Mucosa of descending colon (tissue), 3 donors: ENCODE measurements at regions not wholly inside any gene's neighbourhood (a gene's known extent, or its start where the extent isn't known, plus 50 kb on each side); places are given as distances from the start of the nearest gene placed in this dataset.
"Not testable (repeated sequence)": the region's sequence is repeated elsewhere in the genome, so short reads cannot be mapped to it uniquely, and the experiment has no call there.

Experiments
- ATAC-seq: fragments of 200-7000 bp; cut with Tn5 transposase; one replicate; pipeline ENCODE4 v1.9.1; 2020; ENCODE audit warnings: mild to moderate bottlenecking, moderate library complexity
- DNase-seq, 3 donors: peaks; one replicate each; pipeline ENCODE4 v3.0.0-alpha.2; 2020
- H3K36me3 ChIP-seq: fragments of 200-600 bp; one replicate; pipeline ENCODE4 v1.8.0; 2021; ENCODE audit warnings: low read depth, mild to moderate bottlenecking
- H3K4me1 ChIP-seq: fragments of 200-600 bp; one replicate; pipeline ENCODE4 v1.8.0; 2021; ENCODE audit warnings: low read depth, mild to moderate bottlenecking
- H3K4me3 ChIP-seq: fragments of 200-600 bp; one replicate; pipeline ENCODE4 v1.8.0; 2021; ENCODE audit warnings: mild to moderate bottlenecking
- H3K9me3 ChIP-seq: fragments of 200-600 bp; one replicate; pipeline ENCODE4 v1.8.0; 2021; ENCODE audit warnings: mild to moderate bottlenecking
- intact Hi-C, 2 donors: fragments of 100-400 bp; cut with DNase I in 1 of 2; cut with micrococcal nuclease in 1 of 2; formaldehyde crosslinking; loops; one replicate each; pipeline versions ENCODE4 v1.11.0 to v1.11.1; 2022; cut with DNase I, micrococcal nuclease
- TF ChIP-seq, protein P1 (sequence below): fragments of 200-600 bp; IDR thresholded peaks from one replicate; pipeline ENCODE4 v1.8.0; 2022; ENCODE audit warnings: antibody characterized with exemption, mild to moderate bottlenecking
- donor health status: DM: no; HTN: no; CAD: no; lungs with moderate emphysema.
- donor health status: DM: no; HTN: no; CAD: no.
- donor health status: DM: no; HTN: yes; CAD: no.

DNA sequence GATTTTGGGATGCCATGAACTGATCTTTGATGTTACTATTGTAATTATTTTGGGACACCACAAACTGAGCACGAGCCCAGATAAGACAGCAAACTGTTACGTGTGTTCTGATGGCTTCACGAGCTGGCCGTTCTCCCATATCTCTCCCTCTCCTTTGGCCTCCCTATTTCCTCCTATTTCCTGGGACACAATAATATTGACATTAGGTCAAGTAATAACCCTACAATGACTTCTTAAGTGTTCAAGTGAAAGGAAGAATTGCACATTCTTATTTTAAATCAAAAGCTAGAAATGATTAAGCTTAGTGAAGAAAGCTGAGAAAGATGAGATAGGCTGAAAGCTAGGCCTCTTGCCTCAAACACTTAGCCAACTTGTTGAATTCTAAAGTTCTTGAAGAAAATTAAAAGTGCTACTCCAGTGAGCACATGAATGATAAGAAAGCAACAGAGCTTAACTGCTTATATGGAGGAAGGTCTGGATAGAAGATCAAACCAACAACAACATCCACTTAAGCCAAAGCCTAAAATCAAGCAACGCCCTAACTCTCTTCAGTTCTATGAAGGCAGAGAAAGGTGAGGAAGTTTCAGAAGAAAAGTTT lies 247.1 kb downstream of the LRRC70 start:
- Histone ChIP-seq H3K4me1 (no peaks in the 10 kb centered on the region), H3K4me3 (no peak overlapping the region), H3K9me3 (no peaks in the 10 kb centered on the region), H3K36me3 (no peaks in the 10 kb centered on the region)
- DNase-seq, result no peak
- no peak for ATAC-seq
- intact Hi-C loops, result no loop called here
- TF ChIP-seq, protein P1, sequence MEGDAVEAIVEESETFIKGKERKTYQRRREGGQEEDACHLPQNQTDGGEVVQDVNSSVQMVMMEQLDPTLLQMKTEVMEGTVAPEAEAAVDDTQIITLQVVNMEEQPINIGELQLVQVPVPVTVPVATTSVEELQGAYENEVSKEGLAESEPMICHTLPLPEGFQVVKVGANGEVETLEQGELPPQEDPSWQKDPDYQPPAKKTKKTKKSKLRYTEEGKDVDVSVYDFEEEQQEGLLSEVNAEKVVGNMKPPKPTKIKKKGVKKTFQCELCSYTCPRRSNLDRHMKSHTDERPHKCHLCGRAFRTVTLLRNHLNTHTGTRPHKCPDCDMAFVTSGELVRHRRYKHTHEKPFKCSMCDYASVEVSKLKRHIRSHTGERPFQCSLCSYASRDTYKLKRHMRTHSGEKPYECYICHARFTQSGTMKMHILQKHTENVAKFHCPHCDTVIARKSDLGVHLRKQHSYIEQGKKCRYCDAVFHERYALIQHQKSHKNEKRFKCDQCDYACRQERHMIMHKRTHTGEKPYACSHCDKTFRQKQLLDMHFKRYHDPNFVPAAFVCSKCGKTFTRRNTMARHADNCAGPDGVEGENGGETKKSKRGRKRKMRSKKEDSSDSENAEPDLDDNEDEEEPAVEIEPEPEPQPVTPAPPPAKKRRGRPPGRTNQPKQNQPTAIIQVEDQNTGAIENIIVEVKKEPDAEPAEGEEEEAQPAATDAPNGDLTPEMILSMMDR, result no peak

- TF ChIP-seq, protein P1, result no peak
- H3K9me3 ChIP-seq, result no peaks in the 10 kb centered on the region
- H3K36me3 ChIP-seq, result no peaks in the 10 kb centered on the region
- DNase-seq (no peak), ATAC-seq (no peak)
- H3K4me1 ChIP-seq, result no peaks in the 10 kb centered on the region
- H3K4me3 ChIP-seq, result no peak overlapping the region
- intact Hi-C loops, result no loop called here
Observed at GRCh38 chr5:62824936-62825335, 246.3 kb downstream of the LRRC70 start.

DNA sequence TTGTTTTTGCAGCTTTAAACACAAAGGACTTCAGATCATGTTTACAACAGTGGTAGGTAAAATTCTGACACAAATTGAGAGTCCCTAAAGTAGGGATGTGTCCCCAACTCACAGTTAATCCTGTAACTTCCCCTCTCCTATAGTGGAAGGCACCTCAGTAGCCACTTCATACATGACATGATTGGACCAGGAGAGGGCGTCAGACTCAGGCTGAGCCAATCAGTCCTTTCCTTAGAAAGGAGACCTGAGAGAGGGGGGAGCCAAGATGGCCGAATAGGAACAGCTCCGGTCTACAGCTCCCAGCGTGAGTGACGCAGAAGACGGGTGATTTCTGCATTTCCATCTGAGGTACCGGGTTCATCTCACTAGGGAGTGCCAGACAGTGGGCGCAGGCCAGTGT lies 238.4 kb downstream of the LRRC70 start:
- H3K36me3 ChIP-seq, H3K4me1 ChIP-seq, DNase-seq, H3K9me3 ChIP-seq, ATAC-seq, H3K4me3 ChIP-seq, intact Hi-C loops: not testable (repeated sequence)

- intact Hi-C loops, result no loop called here
- Histone ChIP-seq H3K4me1 (no peaks in the 10 kb centered on the region), H3K9me3 (no peaks in the 10 kb centered on the region)
Observed at GRCh38 chr5:62814991-62815390, 236.4 kb downstream of the LRRC70 start.

DNA sequence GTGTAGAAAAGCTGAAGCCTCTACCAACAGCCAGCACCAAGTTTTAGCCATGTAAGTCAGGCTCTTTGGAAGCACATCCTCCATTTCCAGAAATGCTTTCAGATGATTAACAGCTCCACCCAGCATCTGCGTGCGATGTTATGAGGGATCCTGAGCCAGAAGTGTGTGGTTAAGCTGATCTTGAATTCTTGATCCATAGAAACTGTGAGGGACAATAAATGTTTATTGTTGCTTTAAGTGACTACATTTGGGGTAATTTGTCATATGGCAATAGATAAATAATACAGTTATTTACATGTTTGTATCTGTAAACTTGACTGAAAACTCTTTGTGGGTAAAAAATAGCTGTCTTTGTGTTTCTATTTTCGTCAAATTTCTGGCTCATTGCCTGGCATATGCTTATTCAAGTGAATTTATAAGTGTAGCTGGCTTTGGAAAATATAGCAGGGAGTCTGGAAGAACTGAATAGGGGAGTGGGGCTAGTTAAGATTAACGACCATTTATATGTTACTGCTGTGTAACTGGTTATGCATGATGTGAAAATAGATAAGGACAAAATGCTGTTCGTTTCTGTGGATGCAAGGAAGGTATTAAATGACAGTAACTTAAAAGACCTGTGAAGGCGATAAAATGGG lies 234.1 kb downstream of the LRRC70 start:
- Histone ChIP-seq H3K9me3 (no peaks in the 10 kb centered on the region), H3K4me3 (no peak overlapping the region), H3K4me1 (no peaks in the 10 kb centered on the region), H3K36me3 (no peaks in the 10 kb centered on the region)
- intact Hi-C loops, result no loop called here
- DNase-seq (no peak), ATAC-seq (no peak)
- TF ChIP-seq, protein P1, result no peak

More at GRCh38 chr5:62814991-62815390, 236.4 kb downstream of the LRRC70 start:
- Histone ChIP-seq H3K36me3 (no peaks in the 10 kb centered on the region), H3K4me3 (no peak overlapping the region)
- DNase-seq (no peak), ATAC-seq (no peak)
- TF ChIP-seq, protein P1, result no peak

- H3K36me3 ChIP-seq, H3K4me3 ChIP-seq, ATAC-seq, intact Hi-C loops, DNase-seq, H3K4me1 ChIP-seq, H3K9me3 ChIP-seq: not testable (repeated sequence)
Observed at GRCh38 chr5:62804819-62805218, 226.2 kb downstream of the LRRC70 start.
